ENCODE measurements at regions not wholly inside any gene's neighbourhood (a gene's known extent, or its start where the extent isn't known, plus 50 kb on each side); places are given as distances from the start of the nearest gene placed in this dataset.
A peak's percentile ranks its signal among the peaks of the same experiment; 100 is the strongest.

GRCh38 chr1:38571726-38572125 lies 287.8 kb downstream of the RRAGC start:
- DNase-seq (ENCODE audit: low spot score) = peak; percentile 1

GRCh38 chr1:38570657-38570975 lies 289.0 kb downstream of the RRAGC start:
- DNase-seq (ENCODE audit: low spot score) = no peak

DNA sequence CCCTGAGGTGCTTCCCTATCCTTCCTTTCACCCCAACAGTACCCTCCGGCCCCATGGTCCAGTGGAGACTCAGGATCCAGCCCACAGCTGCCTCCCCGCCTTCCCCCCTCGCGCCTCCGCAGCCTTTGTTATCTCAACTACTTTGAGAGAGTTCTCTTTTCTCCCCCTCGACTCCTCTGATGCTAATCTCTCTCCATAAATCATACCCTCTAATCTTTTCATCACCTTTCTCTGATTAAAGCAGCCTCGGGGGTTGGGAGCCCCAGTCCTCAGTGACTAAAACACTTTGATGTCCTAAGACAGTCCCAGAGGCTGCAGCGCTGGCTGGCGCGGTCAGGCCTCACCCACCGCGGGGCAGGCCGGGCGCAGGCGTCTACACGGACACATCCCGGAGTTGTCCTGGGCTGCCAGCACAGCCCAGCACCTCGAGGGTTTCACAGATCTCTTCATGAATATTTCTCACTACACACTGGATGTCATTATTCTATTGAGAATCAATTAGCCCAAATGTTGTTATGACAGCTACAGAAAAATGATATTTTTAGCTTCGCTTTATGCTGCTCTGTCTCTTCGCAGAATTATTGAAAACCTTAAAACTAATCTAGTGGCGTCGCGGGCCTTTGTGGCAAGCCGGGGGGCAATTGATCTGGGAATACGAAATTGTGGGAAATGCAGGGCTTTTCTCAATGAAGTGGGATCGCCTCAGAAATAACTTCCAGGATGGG lies 289.5 kb downstream of the RRAGC start:
- DNase-seq (ENCODE audit: low spot score) = peak; percentile 42

GRCh38 chr1:38568061-38568857 lies 291.3 kb downstream of the RRAGC start:
- no peak for DNase-seq (ENCODE audit: low spot score)

DNA sequence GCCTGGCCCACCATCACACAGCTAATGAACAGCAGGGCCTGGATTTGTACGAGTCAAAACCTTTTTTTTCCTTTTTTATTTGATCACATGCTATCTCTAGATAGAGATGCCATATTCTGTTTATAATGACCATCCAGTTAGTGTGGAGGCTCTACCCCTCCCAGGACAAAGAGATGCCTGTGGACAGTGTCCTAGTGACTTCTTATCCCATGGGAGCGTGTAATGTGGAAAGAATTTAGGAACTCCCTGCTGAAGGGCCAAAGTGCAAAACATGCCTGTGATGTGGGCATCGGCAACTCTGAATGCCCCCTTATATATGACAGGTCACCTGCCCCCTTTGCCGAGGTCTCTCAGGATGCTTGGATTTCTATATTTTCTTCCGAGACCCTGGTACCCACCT lies 292.2 kb downstream of the RRAGC start:
- no peak for DNase-seq (ENCODE audit: low spot score)

DNA sequence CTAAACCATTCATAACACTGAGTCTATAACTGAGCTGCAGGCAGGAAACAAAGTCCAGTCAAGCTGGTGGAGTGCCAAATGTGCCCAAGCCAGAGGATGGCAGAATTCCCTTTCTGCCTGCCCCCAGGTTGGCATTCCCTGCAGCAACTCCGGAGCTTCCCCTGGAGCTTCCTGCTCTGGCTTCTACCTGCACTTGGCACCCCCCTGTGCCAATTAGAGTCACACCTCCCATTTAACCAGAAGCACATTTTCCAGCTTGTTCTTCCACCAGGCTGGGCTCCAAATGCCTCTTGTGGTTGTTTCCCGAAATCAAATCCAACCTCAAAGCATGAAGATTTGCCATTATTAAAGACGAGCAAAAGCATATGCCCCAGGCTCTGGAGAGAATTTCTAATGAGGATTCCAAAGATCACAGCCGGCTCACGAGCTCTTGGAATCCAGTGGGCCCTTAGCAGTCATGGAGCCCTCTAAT lies 294.5 kb downstream of the RRAGC start:
- no peak for DNase-seq (ENCODE audit: low spot score)

DNA sequence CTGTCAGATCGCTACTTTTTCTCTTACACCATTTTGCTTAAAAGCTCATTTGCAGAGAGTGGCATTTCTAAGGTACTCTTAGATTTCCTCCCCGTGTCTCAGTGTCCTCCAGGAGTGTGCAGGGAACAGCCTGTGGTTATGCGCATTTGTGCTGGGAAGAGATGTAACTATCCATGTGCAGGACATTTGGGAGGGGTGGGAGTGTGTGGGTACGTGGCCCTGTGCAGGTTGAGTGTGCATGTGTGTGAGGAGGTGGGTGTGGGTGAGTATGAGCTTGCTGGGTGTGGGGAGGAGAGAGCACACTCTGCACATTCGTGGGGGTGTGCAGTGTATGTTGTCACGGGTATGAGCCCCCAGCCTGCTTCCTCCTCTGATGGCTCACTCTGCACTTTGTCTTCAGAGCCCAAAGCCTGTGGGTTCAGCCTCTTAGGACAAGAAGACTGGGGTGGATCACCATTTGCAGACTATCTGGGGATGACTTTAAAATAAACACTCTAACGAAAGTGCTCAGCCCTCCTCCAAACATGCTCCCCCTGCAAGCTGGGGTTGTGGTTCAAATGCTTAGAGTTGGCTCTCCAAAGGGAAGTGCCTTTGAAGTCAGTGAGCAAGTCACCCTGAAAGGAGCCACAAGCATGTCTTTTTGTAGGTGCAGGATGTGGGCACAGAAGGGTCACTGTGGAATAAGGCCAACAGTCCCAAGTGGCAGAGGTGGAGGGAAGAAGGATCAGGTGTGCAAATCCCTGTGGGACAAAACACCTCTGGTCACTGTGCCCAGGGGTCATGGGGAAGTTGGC lies 295.4 kb downstream of the RRAGC start:
- DNase-seq (ENCODE audit: low spot score) = no peak

DNA sequence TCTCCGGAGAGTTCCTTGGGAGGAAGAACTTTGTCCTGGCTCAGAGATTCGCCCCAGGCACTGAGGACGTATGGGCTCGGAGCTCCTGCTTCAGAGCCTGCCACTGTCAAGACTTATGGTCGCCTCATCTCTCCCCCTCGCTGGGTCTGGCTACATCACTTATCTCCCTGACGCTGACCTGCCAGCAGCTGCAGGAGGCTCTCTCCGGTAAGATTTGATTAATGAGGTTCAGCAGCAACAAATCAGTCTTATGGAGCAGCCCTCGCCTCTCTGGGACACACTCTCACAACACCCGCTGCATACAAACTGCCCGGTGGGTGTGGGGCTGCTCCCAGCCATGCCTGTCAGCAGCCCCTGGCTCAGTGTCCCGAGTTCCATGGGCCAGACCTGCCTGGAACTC lies 297.8 kb downstream of the RRAGC start:
- no peak for DNase-seq (ENCODE audit: low spot score)

GRCh38 chr1:38561110-38561509 lies 298.5 kb downstream of the RRAGC start:
- no peak for DNase-seq (ENCODE audit: low spot score)

DNA sequence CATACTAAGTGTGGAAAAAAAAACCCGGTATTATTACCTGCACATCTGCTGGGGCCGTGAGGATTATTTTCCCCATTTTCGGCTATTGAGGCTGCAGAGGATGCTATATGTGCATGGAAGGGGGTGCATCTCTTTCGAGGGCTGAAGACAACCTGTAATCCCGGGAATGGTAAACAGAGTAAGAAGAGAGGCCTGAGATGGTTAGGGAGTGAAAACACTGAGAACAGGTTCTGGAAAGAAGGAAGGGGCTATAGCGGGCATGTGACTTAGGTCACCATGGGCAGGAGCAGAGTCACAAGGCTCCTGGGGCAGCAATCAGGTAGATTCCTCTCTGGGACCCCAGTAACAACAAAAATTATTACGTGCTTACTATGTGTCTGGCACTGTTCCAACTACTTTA lies 299.1 kb downstream of the RRAGC start:
- no peak for DNase-seq (ENCODE audit: low spot score)

DNA sequence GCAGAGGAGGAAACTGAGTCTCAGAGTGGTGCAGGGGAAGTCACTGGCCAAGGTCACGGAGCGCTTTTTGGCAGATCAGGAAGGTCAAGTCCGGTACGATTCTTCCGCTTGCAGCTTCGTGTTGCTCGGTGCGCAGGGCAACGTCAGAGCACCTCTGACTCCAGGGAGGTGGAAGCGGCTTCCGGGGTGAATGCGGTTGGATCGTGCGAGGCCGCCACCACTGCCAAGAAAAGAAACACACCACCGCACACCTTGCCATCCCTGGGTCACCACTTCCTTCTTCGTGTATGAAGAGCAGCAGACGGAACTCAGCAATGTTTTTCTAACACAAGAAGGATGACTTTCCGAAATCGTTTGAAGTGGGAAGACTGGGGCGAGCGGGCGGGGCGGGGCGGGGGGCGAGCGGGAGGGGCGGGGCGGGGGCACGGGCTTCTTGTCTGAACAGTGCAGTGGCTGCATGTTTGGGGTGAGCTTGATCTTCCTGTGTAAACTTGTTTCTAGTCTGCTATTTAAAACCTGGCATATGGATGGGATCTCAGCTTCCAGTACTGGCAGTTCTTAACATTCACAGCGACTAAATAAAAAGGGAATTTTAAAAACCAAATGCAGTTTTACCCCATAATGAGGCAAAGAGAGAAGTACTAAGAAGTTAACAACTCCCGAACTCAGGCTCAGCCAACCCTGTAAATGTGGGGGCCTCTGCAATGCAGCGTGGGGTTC lies 300.0 kb downstream of the RRAGC start:
- no peak for DNase-seq (ENCODE audit: low spot score)

GRCh38 chr1:38558500-38559445 lies 300.8 kb downstream of the RRAGC start:
- no peak for DNase-seq (ENCODE audit: low spot score)

DNA sequence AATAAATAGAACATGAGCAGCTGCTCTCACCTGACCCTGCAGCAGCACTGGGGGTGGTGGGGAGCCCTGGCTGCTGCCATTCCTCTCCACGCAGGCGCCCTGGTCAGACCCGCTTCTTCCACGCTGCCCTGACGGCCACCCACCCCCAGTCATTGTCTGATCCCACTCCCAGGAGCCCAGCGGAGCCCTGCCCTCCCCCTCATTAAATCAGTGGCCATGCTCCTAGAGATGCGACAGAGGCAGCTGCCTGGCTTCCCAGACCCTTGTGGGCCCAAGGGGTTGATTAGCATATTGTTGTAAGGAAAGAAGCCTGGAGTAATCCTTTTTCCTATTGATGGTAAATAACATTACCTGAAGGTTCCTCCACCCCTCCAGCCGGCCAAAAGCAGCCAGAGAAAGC lies 301.5 kb downstream of the RRAGC start:
- no peak for DNase-seq (ENCODE audit: low spot score)

- no peak for DNase-seq (ENCODE audit: low spot score)
Measured at GRCh38 chr1:38555594-38555993, 304.0 kb downstream of the RRAGC start.

DNA sequence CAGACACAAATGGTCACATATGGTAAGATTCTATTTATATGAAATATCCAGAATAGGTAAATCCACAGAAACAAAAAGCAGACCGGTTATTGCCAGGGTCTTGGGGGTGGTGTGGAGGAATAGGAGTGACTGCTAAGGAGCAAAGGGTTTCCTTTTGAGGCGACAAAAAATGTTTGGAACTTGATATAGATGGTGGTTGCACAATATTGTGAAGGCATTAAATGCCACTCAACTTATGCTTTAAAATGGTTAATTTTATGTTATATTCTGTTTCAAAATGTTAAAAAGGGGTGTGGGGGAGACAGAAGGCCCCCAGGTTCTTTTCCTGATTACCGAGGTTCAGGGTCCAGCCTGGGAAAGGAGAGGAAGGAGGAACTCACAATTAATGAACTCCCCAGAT lies 304.4 kb downstream of the RRAGC start:
- no peak for DNase-seq (ENCODE audit: low spot score)

DNA sequence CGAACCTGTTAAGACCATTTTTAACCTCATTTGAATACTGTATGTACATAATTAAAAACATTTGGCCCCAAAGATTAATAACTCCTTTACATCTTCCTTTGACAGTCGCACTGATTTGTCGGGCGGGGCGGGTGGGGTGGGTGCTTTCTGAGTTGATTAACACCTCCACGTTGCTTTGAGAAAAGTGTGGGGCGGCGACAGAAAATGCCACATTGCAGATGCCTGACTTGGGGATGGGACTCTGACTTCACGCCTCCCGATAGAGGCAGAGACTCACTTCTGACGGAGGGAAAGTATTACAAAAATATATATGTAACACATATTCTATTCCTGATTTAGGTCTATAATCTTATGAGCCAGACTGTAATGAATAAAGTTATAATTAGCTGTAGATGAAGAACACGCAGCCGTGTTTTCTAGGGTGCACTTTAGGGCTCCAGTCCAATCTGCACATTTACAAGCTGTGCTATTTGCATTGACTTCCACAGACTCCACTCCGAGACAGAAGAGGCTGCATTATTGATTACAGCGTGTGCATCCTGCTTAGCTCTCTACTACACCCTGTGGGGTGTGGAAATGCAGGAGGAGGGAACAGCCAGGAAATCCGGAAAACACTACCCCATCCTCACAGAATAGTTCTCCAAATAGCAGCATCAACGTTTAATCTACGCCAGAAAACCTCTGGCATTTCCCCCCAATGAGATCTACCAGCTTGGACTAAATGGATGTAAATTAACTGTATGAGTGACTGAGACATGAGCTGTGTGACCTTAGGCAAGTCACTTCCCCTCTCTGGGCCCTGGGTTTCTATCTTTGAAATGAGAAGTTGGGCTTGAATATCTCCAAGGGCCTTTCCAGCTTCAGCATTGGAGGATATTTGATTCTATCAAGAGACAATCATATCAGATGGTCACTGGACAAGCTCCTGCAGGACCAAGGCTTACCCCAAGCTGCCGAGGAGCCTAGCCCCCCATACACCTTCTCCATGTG lies 308.0 kb downstream of the RRAGC start:
- DNase-seq (ENCODE audit: low spot score) = no peak

GRCh38 chr1:38549191-38549590 lies 310.4 kb downstream of the RRAGC start:
- peak; percentile 3 for DNase-seq (ENCODE audit: low spot score)

DNA sequence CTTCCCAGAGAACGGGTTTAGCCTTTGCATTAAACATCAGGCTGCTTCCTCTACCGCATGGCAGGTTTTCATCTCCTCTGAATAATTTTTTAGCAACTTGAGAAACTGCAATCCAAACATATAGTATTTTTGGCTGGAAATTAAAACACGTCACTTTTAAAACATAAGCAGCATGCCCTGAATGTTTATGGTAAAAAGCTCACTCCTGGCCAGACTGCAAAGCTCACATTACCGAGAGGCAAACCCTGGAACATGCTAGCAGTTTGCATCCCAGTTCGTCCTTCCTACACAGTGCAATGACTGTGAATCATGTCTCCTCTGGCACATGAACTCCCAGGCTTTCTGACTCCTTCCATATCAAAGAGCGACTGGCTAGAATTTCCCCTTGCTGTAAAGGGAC lies 312.3 kb downstream of the RRAGC start:
- no peak for DNase-seq (ENCODE audit: low spot score)

GRCh38 chr1:38546636-38547035 lies 312.9 kb downstream of the RRAGC start:
- no peak for DNase-seq (ENCODE audit: low spot score)

DNA sequence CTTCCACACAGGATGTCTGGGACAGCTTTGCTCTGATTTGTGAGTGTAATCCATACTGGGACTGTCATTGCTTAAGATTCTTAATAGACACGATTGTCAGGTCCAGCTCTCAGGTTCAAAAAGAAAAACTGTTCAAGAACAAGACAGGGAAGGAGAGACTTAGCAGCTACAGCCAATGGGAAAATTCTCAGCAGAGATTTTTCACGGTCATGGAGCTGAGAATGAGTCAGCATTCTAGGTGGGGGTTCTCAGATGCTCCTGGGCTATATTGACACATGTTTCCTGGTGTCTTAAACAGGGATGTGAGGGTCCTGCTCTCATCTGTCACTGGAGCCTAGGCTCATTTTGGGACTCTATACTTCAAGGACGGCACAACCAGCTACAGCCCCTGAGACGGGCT lies 318.3 kb downstream of the RRAGC start:
- DNase-seq (ENCODE audit: low spot score) = no peak

Data from left forelimb (tissue), 1 donor.